HL-60 (cell line): ENCODE measurements at regions not wholly inside any gene's neighbourhood (a gene's known extent, or its start where the extent isn't known, plus 50 kb on each side); places are given as distances from the start of the nearest gene placed in this dataset.

Experiments used
- DNase-seq, 2 experiments: peaks; one replicate each; pipeline ENCODE4 v3.0.0-alpha.2; 2010 to 2020; ENCODE audit warnings: low read depth in 1 of 2, low spot score in 1 of 2
- H3K27ac ChIP-seq: fragments of 250-450 bp; sonication (Bioruptor Pico); replicated peaks from 2 replicates; pipeline ENCODE4 v1.5.1; 2020; ENCODE audit warnings: mild to moderate bottlenecking, moderate library complexity
- H3K27me3 ChIP-seq: fragments of 250-450 bp; sonication (Bioruptor Pico); 2 replicates; pipeline ENCODE4 v1.5.1; 2021; ENCODE audit warnings: mild to moderate bottlenecking, moderate library complexity; ENCODE audit not compliant: insufficient read depth, poor library complexity, severe bottlenecking
- H3K4me3 ChIP-seq: replicated peaks from 2 replicates; pipeline ENCODE4 v1.5.1; 2011; ENCODE audit warnings: mild to moderate bottlenecking, control low read depth, low read length; ENCODE audit not compliant: insufficient read depth
- CTCF ChIP-seq: IDR thresholded peaks from one replicate; pipeline ENCODE4 v1.5.1; 2011; ENCODE audit warnings: low read length, control low read depth, inconsistent platforms; ENCODE audit not compliant: insufficient read depth
- GABPA ChIP-seq: IDR thresholded peaks from 2 replicates; pipeline ENCODE4 v1.6.1; 2012; ENCODE audit warnings: low read depth
- POLR2AphosphoS5 ChIP-seq: IDR thresholded peaks from 2 replicates; pipeline ENCODE4 v1.6.1; 2012; ENCODE audit warnings: low read depth
- SPI1 ChIP-seq: IDR thresholded peaks from 2 replicates; pipeline ENCODE4 v1.6.1; 2012; ENCODE audit warnings: low read depth, mild to moderate bottlenecking, borderline replicate concordance
- TF ChIP-seq, protein P1 (sequence below): IDR thresholded peaks from 2 replicates; pipeline ENCODE4 v1.6.1; 2012; ENCODE audit warnings: low read depth; ENCODE audit not compliant: insufficient replicate concordance

DNA sequence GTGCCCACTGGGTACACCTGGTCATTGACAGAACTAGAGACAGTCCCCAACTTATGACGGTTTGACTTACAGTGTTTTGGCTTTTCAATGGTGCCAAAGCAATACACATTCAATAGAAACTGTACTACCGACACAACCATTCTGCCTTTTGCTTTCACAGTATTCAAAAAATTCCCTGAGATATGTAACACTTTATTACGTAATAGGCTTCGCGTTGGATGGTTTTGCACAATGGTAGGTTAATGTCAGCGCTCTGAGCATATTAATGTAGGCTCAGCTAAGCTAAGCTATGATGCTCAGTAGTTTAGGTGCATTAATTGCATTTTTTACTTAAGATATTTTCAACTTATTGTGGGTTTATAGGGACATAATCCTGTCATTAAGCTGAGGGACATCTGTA, 105.1 kb upstream of the B3GAT1 start:
- Histone ChIP-seq H3K4me3 (no peak overlapping the region), H3K27ac (no peak overlapping the region), H3K27me3 (no peaks in the 10 kb centered on the region)
- TF ChIP-seq SPI1 (no peak), GABPA (no peak), CTCF (no peak), POLR2AphosphoS5 (no peak)
- TF ChIP-seq, protein P1, sequence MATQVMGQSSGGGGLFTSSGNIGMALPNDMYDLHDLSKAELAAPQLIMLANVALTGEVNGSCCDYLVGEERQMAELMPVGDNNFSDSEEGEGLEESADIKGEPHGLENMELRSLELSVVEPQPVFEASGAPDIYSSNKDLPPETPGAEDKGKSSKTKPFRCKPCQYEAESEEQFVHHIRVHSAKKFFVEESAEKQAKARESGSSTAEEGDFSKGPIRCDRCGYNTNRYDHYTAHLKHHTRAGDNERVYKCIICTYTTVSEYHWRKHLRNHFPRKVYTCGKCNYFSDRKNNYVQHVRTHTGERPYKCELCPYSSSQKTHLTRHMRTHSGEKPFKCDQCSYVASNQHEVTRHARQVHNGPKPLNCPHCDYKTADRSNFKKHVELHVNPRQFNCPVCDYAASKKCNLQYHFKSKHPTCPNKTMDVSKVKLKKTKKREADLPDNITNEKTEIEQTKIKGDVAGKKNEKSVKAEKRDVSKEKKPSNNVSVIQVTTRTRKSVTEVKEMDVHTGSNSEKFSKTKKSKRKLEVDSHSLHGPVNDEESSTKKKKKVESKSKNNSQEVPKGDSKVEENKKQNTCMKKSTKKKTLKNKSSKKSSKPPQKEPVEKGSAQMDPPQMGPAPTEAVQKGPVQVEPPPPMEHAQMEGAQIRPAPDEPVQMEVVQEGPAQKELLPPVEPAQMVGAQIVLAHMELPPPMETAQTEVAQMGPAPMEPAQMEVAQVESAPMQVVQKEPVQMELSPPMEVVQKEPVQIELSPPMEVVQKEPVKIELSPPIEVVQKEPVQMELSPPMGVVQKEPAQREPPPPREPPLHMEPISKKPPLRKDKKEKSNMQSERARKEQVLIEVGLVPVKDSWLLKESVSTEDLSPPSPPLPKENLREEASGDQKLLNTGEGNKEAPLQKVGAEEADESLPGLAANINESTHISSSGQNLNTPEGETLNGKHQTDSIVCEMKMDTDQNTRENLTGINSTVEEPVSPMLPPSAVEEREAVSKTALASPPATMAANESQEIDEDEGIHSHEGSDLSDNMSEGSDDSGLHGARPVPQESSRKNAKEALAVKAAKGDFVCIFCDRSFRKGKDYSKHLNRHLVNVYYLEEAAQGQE: no peak
- no peak for DNase-seq

DNA sequence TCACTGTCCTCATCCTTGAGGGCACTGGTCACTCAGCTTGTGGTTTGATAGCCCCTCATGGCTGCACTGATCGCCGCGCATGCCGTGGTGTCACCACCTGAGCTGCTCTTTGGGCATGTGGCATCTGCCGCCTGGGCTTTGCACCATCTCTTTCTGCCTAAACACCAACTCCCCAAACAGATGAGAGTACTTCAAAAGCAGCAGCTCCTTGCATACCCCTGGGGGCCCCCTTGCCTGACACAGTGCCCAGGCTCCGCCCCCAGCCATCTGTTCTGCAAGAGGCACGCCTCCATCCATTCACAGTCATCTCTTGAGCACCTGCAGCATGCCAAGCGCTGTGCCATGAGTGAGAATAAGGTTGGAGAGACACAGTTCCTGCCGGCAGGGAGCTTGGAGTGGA, 104.5 kb upstream of the B3GAT1 start:
- no peak for DNase-seq
- TF ChIP-seq GABPA (no peak), POLR2AphosphoS5 (no peak)
- TF ChIP-seq, protein P1: no peak
- Histone ChIP-seq H3K27ac (no peak overlapping the region), H3K27me3 (no peaks in the 10 kb centered on the region), H3K4me3 (no peak overlapping the region)

DNA sequence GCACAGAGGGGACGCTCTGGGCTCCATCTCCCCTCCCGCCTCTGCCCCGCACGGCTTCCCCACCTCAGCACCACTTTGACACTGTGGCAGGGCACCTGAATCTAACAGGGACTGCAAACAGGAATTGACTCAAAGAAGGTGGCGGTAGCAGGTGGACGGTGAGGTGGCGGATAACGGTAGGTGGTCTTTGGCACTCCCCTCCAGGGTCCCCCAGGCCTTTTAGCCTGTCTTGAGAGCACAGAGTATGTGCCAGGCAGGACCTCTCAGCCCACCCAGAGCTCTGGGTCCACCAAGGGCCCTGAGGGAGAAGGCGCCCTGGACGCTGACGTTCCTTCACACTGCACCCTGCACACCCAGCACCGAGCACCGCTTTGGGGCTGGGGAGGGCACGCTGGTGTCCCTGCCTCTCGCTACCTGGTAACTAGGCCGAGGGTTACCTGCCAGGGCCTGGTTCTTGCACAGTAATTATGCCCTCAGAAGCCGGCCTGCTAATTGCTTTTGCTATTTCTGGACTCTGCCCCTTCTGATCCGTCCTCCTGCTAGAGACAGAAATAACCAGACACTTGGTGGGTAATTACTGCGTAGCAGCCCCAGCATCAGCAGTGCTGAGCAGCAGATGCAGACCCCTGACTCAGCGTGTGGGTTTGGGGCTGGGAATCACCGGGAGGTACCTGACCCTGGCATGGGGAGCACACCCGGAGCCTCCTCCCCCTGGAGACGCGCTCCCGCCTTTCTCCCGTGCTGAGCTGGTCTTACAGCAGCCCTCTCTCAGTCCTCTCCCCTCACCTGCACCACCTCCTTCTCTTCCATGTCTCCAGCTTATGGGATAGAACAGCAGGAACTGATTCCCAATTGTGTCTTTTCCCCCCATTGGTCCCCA, 103.3 kb upstream of the B3GAT1 start:
- H3K27ac ChIP-seq: no peak overlapping the region
- no peak for TF ChIP-seq SPI1
- no peak for TF ChIP-seq GABPA
- TF ChIP-seq, protein P1: no peak
- no peak for DNase-seq
- no peak overlapping the region for H3K4me3 ChIP-seq
- H3K27me3 ChIP-seq: no peaks in the 10 kb centered on the region

GRCh38 chr11:134514354-134514951, 102.4 kb upstream of the B3GAT1 start:
- TF ChIP-seq, protein P1: no peak
- TF ChIP-seq SPI1: no peak
- no peak for TF ChIP-seq POLR2AphosphoS5
- TF ChIP-seq GABPA: no peak
- no peak for DNase-seq
- H3K4me3 ChIP-seq: no peak overlapping the region
- no peaks in the 10 kb centered on the region for H3K27me3 ChIP-seq
- no peak overlapping the region for H3K27ac ChIP-seq
